GM18505 (cell line): ENCODE measurements at regions not wholly inside any gene's neighbourhood (a gene's known extent, or its start where the extent isn't known, plus 50 kb on each side); places are given as distances from the start of the nearest gene placed in this dataset.

Source experiments
- ATAC-seq: cut with Tn5 transposase; IDR thresholded peaks from one replicate; pipeline ENCODE4 v1.9.1; 2021; ENCODE audit not compliant: unreplicated experiment
- POLR2A ChIP-seq: IDR thresholded peaks from 4 replicates; pipeline ENCODE4 v1.6.1; 2011; ENCODE audit warnings: borderline replicate concordance; ENCODE audit not compliant: insufficient read depth, insufficient read length; ENCODE audit errors: extremely low read depth

GRCh38 chr22:49295851-49296560 is 531.7 kb downstream of the BRD1 start:
- TF ChIP-seq POLR2A, result no peak
- ATAC-seq, result no peak

- ATAC-seq, result no peak
- no peak for TF ChIP-seq POLR2A
Measured at GRCh38 chr22:49295465-49295743, 532.3 kb downstream of the BRD1 start.

- no peak for TF ChIP-seq POLR2A
- no peak for ATAC-seq
Measured at GRCh38 chr22:49294656-49295464, 532.8 kb downstream of the BRD1 start.

- TF ChIP-seq POLR2A, result no peak
- ATAC-seq, result no peak
Measured at GRCh38 chr22:49292909-49293308, 534.8 kb downstream of the BRD1 start.

GRCh38 chr22:49291781-49292180 is 535.9 kb downstream of the BRD1 start:
- ATAC-seq, result no peak
- no peak for TF ChIP-seq POLR2A

- no peak for ATAC-seq
- no peak for TF ChIP-seq POLR2A
Measured at GRCh38 chr22:49291169-49291568, 536.5 kb downstream of the BRD1 start.

GRCh38 chr22:49290711-49291110 is 537.0 kb downstream of the BRD1 start:
- ATAC-seq, result no peak
- TF ChIP-seq POLR2A, result no peak

- no peak for ATAC-seq
- no peak for TF ChIP-seq POLR2A
Measured at GRCh38 chr22:49289822-49290679, 537.6 kb downstream of the BRD1 start.

GRCh38 chr22:49286181-49286760 is 541.4 kb downstream of the BRD1 start:
- no peak for TF ChIP-seq POLR2A
- ATAC-seq, result no peak

GRCh38 chr22:49284931-49285330 is 542.7 kb downstream of the BRD1 start:
- no peak for TF ChIP-seq POLR2A
- ATAC-seq, result no peak

- no peak for ATAC-seq
- no peak for TF ChIP-seq POLR2A
Measured at GRCh38 chr22:49284056-49284784, 543.5 kb downstream of the BRD1 start.

- no peak for TF ChIP-seq POLR2A
- ATAC-seq, result no peak
Measured at GRCh38 chr22:49282596-49282995, 545.1 kb downstream of the BRD1 start.
